ENCODE measurements at regions not wholly inside any gene's neighbourhood (a gene's known extent, or its start where the extent isn't known, plus 50 kb on each side); places are given as distances from the start of the nearest gene placed in this dataset.
"Not testable (repeated sequence)": the region's sequence is repeated elsewhere in the genome, so short reads cannot be mapped to it uniquely, and the experiment has no call there.

DNA sequence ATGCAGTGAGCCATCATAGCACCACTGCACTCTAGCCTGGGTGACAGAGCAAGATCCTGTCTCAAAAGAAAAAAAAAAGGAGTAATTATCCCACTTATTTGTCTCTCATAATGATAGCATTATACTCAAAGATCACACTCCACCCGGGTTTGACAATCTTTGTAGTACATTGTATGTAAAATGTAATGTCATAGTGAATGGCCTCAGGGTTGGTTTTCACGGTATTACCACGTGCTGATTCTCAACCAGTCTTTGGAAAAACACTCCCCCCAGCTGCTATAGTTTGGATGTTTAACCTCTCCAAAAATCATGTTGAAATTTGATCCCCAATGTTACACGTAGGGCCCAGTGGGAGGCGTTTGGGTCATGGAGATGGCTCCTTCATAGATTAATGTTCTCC lies 402.4 kb upstream of the GRAMD2B start:
- peaks cover 21% of the 10 kb centered on the region for H3K9me3 Mint-ChIP-seq
- no peak overlapping the region for H3K27ac Mint-ChIP-seq
- TF ChIP-seq, protein P1, sequence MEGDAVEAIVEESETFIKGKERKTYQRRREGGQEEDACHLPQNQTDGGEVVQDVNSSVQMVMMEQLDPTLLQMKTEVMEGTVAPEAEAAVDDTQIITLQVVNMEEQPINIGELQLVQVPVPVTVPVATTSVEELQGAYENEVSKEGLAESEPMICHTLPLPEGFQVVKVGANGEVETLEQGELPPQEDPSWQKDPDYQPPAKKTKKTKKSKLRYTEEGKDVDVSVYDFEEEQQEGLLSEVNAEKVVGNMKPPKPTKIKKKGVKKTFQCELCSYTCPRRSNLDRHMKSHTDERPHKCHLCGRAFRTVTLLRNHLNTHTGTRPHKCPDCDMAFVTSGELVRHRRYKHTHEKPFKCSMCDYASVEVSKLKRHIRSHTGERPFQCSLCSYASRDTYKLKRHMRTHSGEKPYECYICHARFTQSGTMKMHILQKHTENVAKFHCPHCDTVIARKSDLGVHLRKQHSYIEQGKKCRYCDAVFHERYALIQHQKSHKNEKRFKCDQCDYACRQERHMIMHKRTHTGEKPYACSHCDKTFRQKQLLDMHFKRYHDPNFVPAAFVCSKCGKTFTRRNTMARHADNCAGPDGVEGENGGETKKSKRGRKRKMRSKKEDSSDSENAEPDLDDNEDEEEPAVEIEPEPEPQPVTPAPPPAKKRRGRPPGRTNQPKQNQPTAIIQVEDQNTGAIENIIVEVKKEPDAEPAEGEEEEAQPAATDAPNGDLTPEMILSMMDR (IDR thresholded peaks at IDR 0.05) = no peak
- no peaks in the 10 kb centered on the region for H3K36me3 Mint-ChIP-seq (ENCODE audit: low read depth)
- no peaks in the 10 kb centered on the region for H3K27me3 Mint-ChIP-seq (ENCODE audit: insufficient read depth)
- no peaks in the 10 kb centered on the region for H3K4me1 Mint-ChIP-seq (ENCODE audit: low read depth)
- DNase-seq = no peak
- no peak overlapping the region for H3K4me3 Mint-ChIP-seq

DNA sequence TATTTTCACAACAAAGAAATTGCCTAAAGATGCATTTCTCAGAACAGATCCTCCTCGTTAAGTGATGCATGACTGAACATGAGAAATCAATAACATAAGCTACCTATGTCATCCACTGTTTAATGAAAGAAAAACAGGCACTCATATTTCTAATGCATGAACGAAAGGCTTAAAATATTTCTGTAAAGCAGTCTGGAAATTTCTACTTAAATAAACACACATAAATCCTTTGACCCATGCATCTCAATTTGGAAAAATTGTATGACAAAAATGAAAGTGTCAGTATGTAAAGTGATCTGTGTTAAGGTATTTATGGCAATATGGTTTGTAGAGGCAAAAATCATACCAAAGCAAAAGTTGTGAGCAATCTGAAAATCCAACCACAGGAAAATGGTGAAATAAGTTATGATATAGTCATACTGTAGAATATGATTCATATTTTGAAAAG lies 399.2 kb upstream of the GRAMD2B start:
- no peak overlapping the region for H3K4me3 Mint-ChIP-seq
- no peaks in the 10 kb centered on the region for H3K36me3 Mint-ChIP-seq (ENCODE audit: low read depth)
- no peaks in the 10 kb centered on the region for H3K27me3 Mint-ChIP-seq (ENCODE audit: insufficient read depth)
- H3K4me1 Mint-ChIP-seq (ENCODE audit: low read depth) = no peaks in the 10 kb centered on the region
- no peak for DNase-seq
- H3K27ac Mint-ChIP-seq = no peak overlapping the region
- peaks cover 37% of the 10 kb centered on the region for H3K9me3 Mint-ChIP-seq
- TF ChIP-seq, protein P1 (IDR thresholded peaks at IDR 0.05) = no peak

DNA sequence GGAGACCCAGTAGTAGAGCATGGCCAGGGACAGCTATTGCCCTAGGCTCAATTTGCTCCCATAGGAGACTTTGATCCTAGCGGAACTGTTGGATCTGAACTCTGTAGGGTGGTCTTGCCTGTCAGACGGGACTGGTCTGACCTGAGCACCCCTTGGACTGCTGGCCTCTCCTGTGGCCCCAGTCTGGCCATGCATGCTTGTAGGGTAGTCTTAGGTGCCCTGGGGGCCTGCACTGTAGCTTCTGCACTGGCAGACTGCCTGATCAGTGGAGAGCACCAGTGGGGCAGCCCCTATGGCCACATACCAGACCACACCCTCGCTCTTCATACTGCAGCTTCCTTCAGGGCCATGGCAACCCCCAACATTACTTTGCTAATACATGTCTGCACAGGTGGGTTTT lies 396.1 kb upstream of the GRAMD2B start:
- Mint-ChIP-seq H3K4me3 (no peak overlapping the region), H3K27me3 (ENCODE audit: insufficient read depth) (no peaks in the 10 kb centered on the region), H3K9me3 (peaks cover 52% of the 10 kb centered on the region), H3K36me3 (ENCODE audit: low read depth) (no peaks in the 10 kb centered on the region), H3K27ac (no peak overlapping the region), H3K4me1 (ENCODE audit: low read depth) (no peaks in the 10 kb centered on the region)
- no peak for DNase-seq
- TF ChIP-seq, protein P1 (IDR thresholded peaks at IDR 0.05) = no peak

DNA sequence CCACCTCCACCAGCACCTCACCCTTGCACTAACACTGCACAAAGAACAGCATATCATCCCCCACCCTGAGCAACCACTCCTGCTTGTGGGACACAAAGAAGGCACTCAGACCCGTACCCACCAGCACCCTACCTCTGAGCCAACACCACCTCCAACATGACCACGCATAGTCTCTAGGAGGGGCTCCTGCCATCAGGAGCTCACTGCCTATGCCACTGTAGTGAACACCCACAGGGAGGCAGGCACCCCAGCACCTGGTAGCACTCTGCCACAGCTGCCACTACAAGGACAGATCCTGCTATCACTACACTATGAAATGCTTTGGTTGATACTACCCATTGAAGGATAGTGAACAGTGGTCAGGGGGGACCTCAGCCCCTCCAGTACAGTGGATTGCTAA lies 395.6 kb upstream of the GRAMD2B start:
- Mint-ChIP-seq H3K36me3 (ENCODE audit: low read depth) (no peaks in the 10 kb centered on the region), H3K4me3 (no peak overlapping the region), H3K4me1 (ENCODE audit: low read depth) (no peaks in the 10 kb centered on the region), H3K27ac (no peak overlapping the region), H3K27me3 (ENCODE audit: insufficient read depth) (no peaks in the 10 kb centered on the region), H3K9me3 (peaks cover 52% of the 10 kb centered on the region)
- no peak for DNase-seq
- TF ChIP-seq, protein P1 (IDR thresholded peaks at IDR 0.05) = no peak

DNA sequence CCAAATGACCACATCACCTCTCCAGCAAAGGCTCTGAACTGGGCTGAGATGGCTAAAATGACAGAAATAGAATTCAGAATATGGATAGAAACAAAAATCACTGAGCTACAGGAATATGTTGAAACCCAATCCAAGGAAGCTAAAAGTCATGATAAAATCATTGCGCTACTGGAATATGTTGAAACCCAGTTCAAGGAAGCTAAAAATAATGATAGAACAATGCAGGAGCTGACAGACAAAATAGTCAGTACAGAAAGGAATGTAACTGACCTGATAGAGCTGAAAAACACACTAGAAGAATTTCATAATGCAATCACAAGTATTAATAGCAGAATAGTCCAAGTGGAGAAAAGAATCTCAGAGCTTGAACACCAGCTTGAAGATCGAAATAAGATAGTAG lies 394.9 kb upstream of the GRAMD2B start:
- Mint-ChIP-seq H3K27me3 (ENCODE audit: insufficient read depth) (no peaks in the 10 kb centered on the region), H3K4me1 (ENCODE audit: low read depth) (no peaks in the 10 kb centered on the region), H3K27ac (no peak overlapping the region), H3K9me3 (peaks cover 52% of the 10 kb centered on the region), H3K36me3 (ENCODE audit: low read depth) (no peaks in the 10 kb centered on the region), H3K4me3 (no peak overlapping the region)
- no peak for DNase-seq
- TF ChIP-seq, protein P1 (IDR thresholded peaks at IDR 0.05) = no peak

DNA sequence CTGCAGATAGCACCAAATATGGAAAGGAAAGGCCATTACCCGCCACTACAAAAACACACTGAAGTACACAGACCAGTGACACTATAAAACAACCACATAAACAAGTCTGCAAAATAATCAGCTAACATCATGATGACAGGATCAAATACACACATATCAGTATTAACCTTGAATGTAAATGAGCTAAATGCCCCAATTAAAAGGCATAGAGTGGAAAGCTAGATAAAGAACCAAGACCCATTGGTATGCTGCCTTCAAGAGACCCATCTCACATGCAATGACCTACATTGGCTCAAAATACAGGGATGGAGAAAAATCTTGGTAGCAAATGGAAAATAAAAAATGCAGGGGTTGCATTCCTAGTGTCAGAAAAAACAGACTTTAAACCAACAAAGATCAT lies 393.9 kb upstream of the GRAMD2B start:
- H3K36me3 Mint-ChIP-seq (ENCODE audit: low read depth); H3K27ac Mint-ChIP-seq; H3K27me3 Mint-ChIP-seq (ENCODE audit: insufficient read depth); H3K4me3 Mint-ChIP-seq; H3K4me1 Mint-ChIP-seq (ENCODE audit: low read depth); DNase-seq: not testable (repeated sequence)
- H3K9me3 Mint-ChIP-seq = peaks cover 52% of the 10 kb centered on the region

Data from HFFc6 (cell line).